ENCODE measurements at regions not wholly inside any gene's neighbourhood (a gene's known extent, or its start where the extent isn't known, plus 50 kb on each side); places are given as distances from the start of the nearest gene placed in this dataset.
"Not testable (repeated sequence)": the region's sequence is repeated elsewhere in the genome, so short reads cannot be mapped to it uniquely, and the experiment has no call there.

DNA sequence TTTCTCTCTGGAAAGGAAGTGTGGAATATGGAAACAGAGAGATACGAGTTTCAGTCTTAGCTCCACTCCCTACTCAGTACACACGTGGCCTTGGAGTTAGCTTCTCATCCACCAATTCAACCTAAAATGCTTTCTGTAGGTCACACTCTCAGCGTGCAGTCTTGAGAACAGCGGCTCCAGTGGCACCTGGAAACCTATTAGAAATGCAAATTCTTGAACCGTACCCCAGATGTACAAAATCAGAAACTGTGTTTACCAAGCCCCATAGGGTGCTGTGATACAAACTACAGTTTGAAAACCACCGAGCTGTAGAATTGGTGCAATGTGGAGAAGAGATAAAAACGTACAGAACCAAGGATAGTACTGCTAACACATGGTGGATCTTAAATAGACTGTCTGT lies 91.1 kb upstream of the SP4 start:
- DNase-seq (ENCODE audit: low spot score) (no peak), ATAC-seq (no peak)
- ChIA-PET CTCF (no interaction called here), POLR2A (no interaction called here)
- Mint-ChIP-seq H3K4me1 (no peaks in the 10 kb centered on the region), H3K36me3 (no peaks in the 10 kb centered on the region), H3K4me3 (no peak overlapping the region), H3K27me3 (ENCODE audit: low read depth) (no peaks in the 10 kb centered on the region), H3K27ac (no peak overlapping the region), H3K9me3 (peaks cover 15% of the 10 kb centered on the region)
- TF ChIP-seq ZNF423 (CRISPR knock-in tag; IDR thresholded peaks at IDR 0.05) (no peak), NR1H2 (CRISPR knock-in tag; IDR thresholded peaks at IDR 0.05) (no peak)

DNA sequence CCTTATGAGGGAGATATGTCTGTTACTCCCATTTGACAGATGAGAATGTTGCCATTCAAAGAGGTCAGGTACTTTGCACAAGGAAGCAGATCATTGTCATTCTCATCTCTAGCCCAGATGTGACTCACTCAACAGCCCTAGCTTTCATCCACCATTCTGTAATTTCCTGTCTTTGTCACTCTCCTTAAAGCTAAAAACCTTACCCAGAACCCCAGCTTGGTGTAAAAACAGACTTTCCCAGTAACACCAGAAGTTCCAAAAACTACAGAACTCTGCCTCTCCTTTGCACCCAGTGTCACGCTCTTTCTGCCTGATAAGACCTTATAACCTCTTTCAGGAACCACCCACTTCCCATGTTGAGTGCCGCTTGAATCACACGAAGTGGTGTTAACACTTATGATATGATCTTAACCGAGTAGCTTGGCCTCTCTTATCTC lies 89.1 kb upstream of the SP4 start:
- H3K27me3 Mint-ChIP-seq (ENCODE audit: low read depth), result peaks cover 3% of the 10 kb centered on the region; the same call in 1 of the 2 replicates
- no peak for ATAC-seq
- DNase-seq (ENCODE audit: low spot score), result no peak
- no peak overlapping the region for H3K4me3 Mint-ChIP-seq
- peaks cover 15% of the 10 kb centered on the region for H3K9me3 Mint-ChIP-seq
- H3K4me1 Mint-ChIP-seq, result no peaks in the 10 kb centered on the region
- ChIA-PET CTCF (no interaction called here), POLR2A (no interaction called here)
- no peak overlapping the region for H3K27ac Mint-ChIP-seq
- TF ChIP-seq, protein P1, sequence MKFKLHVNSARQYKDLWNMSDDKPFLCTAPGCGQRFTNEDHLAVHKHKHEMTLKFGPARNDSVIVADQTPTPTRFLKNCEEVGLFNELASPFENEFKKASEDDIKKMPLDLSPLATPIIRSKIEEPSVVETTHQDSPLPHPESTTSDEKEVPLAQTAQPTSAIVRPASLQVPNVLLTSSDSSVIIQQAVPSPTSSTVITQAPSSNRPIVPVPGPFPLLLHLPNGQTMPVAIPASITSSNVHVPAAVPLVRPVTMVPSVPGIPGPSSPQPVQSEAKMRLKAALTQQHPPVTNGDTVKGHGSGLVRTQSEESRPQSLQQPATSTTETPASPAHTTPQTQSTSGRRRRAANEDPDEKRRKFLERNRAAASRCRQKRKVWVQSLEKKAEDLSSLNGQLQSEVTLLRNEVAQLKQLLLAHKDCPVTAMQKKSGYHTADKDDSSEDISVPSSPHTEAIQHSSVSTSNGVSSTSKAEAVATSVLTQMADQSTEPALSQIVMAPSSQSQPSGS (CRISPR knock-in tag; IDR thresholded peaks at IDR 0.05; ENCODE audit: borderline replicate concordance, low read depth), result no peak
- TF ChIP-seq, protein P2, sequence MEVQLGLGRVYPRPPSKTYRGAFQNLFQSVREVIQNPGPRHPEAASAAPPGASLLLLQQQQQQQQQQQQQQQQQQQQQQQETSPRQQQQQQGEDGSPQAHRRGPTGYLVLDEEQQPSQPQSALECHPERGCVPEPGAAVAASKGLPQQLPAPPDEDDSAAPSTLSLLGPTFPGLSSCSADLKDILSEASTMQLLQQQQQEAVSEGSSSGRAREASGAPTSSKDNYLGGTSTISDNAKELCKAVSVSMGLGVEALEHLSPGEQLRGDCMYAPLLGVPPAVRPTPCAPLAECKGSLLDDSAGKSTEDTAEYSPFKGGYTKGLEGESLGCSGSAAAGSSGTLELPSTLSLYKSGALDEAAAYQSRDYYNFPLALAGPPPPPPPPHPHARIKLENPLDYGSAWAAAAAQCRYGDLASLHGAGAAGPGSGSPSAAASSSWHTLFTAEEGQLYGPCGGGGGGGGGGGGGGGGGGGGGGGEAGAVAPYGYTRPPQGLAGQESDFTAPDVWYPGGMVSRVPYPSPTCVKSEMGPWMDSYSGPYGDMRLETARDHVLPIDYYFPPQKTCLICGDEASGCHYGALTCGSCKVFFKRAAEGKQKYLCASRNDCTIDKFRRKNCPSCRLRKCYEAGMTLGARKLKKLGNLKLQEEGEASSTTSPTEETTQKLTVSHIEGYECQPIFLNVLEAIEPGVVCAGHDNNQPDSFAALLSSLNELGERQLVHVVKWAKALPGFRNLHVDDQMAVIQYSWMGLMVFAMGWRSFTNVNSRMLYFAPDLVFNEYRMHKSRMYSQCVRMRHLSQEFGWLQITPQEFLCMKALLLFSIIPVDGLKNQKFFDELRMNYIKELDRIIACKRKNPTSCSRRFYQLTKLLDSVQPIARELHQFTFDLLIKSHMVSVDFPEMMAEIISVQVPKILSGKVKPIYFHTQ (CRISPR knock-in tag; IDR thresholded peaks at IDR 0.05), result no peak
- TF ChIP-seq ZNF232 (CRISPR knock-in tag; IDR thresholded peaks at IDR 0.05) (no peak), NFATC4 (CRISPR knock-in tag; IDR thresholded peaks at IDR 0.05) (no peak), GABPB1 (CRISPR knock-in tag; IDR thresholded peaks at IDR 0.05) (no peak)
- TF ChIP-seq, protein P3, sequence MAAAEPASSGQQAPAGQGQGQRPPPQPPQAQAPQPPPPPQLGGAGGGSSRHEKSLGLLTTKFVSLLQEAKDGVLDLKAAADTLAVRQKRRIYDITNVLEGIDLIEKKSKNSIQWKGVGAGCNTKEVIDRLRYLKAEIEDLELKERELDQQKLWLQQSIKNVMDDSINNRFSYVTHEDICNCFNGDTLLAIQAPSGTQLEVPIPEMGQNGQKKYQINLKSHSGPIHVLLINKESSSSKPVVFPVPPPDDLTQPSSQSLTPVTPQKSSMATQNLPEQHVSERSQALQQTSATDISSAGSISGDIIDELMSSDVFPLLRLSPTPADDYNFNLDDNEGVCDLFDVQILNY (CRISPR knock-in tag; IDR thresholded peaks at IDR 0.05), result no peak
- TF ChIP-seq, protein P4, sequence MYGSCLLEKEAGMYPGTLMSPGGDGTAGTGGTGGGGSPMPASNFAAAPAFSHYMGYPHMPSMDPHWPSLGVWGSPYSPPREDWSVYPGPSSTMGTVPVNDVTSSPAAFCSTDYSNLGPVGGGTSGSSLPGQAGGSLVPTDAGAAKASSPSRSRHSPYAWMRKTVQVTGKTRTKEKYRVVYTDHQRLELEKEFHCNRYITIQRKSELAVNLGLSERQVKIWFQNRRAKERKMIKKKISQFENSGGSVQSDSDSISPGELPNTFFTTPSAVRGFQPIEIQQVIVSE (CRISPR knock-in tag; IDR thresholded peaks at IDR 0.05; ENCODE audit: borderline replicate concordance), result no peak
- no peaks in the 10 kb centered on the region for H3K36me3 Mint-ChIP-seq

DNA sequence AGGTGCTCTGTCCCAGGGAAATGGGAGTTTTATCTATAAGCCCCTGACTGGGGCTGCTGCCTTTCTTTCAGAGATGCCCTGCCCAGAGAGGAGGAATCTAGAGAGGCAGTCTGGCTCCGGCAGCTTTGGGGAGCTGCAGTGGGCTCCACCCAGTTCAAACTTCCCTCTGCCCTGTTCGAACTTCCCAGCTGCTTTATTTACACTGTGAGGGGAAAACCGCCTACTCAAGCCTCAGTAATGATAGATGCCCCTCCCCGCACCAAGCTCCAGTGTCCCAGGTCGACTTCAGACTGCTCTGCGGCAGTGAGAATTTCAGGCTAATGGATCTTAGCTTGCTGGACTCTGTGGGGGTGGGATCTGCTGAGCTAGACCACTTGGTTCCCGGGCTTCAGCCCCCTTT lies 83.0 kb upstream of the SP4 start:
- Mint-ChIP-seq H3K4me1 (peaks cover 17% of the 10 kb centered on the region), H3K9me3 (peaks cover 12% of the 10 kb centered on the region)
- DNase-seq (ENCODE audit: low spot score); H3K27ac Mint-ChIP-seq; H3K27me3 Mint-ChIP-seq (ENCODE audit: low read depth); H3K36me3 Mint-ChIP-seq; H3K4me3 Mint-ChIP-seq: not testable (repeated sequence)
- CTCF ChIA-PET, result interaction anchor here (0.6 to 1.2 kb wide), 3 partner anchors 33 to 422 kb away, joined by 3 to 5 read pairs (median 5); partner anchors contain the start of gene SP4
- POLR2A ChIA-PET, result interaction anchor here (1.4 kb wide), 1 partner anchor 83 kb away, joined by 4 read pairs; the partner anchor contains the start of gene SP4
- peak; percentile 43 for ATAC-seq

DNA sequence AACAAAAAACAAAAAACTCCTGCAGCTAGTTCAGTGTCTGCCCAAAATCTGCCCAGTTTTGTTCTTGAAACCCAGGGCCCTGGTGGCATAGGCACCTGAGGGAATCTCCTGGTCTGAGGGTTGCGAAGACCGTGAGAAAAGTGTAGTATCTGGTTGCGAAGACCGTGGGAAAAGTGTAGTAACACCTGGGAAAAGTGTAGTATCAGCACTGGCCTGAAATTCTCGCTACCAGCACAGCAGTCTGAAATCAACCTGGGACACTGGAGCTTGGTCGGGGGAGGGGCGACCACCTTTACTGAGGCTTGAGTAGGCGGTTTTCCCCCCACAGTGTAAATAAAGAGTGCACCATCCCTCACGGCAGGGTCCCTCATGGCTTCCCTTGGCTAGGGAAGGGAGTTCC lies 82.5 kb upstream of the SP4 start:
- Mint-ChIP-seq H3K4me1 (peaks cover 17% of the 10 kb centered on the region), H3K36me3 (no peaks in the 10 kb centered on the region), H3K27me3 (ENCODE audit: low read depth) (peaks cover 3% of the 10 kb centered on the region; the same call in 1 of the 2 replicates), H3K9me3 (peaks cover 7% of the 10 kb centered on the region), H3K27ac (peak overlapping the region; percentile 21; the same call in 1 of the 2 replicates), H3K4me3 (no peak overlapping the region)
- ChIA-PET POLR2A (interaction anchor here (1.4 kb wide), 1 partner anchor 83 kb away, joined by 4 read pairs; the partner anchor contains the start of gene SP4), CTCF (interaction anchor here (0.8 to 1.2 kb wide), 2 partner anchors 82 to 422 kb away, joined by 3 to 5 read pairs; partner anchors contain the start of gene SP4)
- TF ChIP-seq, protein P5, sequence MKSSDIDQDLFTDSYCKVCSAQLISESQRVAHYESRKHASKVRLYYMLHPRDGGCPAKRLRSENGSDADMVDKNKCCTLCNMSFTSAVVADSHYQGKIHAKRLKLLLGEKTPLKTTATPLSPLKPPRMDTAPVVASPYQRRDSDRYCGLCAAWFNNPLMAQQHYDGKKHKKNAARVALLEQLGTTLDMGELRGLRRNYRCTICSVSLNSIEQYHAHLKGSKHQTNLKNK (CRISPR knock-in tag; IDR thresholded peaks at IDR 0.05), result no peak
- TF ChIP-seq TP53 (CRISPR knock-in tag; IDR thresholded peaks at IDR 0.05), result no peak
- TF ChIP-seq, protein P6, sequence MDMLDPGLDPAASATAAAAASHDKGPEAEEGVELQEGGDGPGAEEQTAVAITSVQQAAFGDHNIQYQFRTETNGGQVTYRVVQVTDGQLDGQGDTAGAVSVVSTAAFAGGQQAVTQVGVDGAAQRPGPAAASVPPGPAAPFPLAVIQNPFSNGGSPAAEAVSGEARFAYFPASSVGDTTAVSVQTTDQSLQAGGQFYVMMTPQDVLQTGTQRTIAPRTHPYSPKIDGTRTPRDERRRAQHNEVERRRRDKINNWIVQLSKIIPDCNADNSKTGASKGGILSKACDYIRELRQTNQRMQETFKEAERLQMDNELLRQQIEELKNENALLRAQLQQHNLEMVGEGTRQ (CRISPR knock-in tag; IDR thresholded peaks at IDR 0.05), result no peak
- ATAC-seq (peak; percentile 48; the same call in 1 of the 2 replicates), DNase-seq (ENCODE audit: low spot score) (peak; percentile 30)
